H1 (cell line): ENCODE measurements at regions not wholly inside any gene's neighbourhood (a gene's known extent, or its start where the extent isn't known, plus 50 kb on each side); places are given as distances from the start of the nearest gene placed in this dataset.

ENCODE experiments used
- BRCA1 ChIP-seq: IDR thresholded peaks from 2 replicates; pipeline ENCODE4 v1.6.1; 2012; ENCODE audit warnings: low read depth, low read length, improper control_type of control experiment
- CHD2 ChIP-seq: IDR thresholded peaks from 2 replicates; pipeline ENCODE4 v1.6.1; 2012; ENCODE audit warnings: low read length, improper control_type of control experiment
- GTF2F1 ChIP-seq: IDR thresholded peaks from 2 replicates; pipeline ENCODE4 v1.6.1; 2012; ENCODE audit warnings: low read depth, low read length, improper control_type of control experiment, borderline replicate concordance
- JUN ChIP-seq: IDR thresholded peaks from 2 replicates; pipeline ENCODE4 v1.6.1; 2011; ENCODE audit warnings: low read depth, mild to moderate bottlenecking, improper control_type of control experiment, low read length
- POLR2AphosphoS5 ChIP-seq: IDR thresholded peaks from 2 replicates; pipeline ENCODE4 v1.6.1; 2011; ENCODE audit warnings: low read depth, low read length
- RAD21 ChIP-seq, 2 experiments: IDR thresholded peaks in 1 of 2; conservative IDR thresholded peaks in 1 of 2; 2 replicates each; pipeline ENCODE4 v1.6.1; 2011; ENCODE audit warnings: low read depth in 2 of 2, low read length in 2 of 2, improper control_type of control experiment in 1 of 2, inconsistent platforms in 1 of 2, mild to moderate bottlenecking in 1 of 2, moderate library complexity in 1 of 2
- RFX5 ChIP-seq: IDR thresholded peaks from 2 replicates; pipeline ENCODE4 v1.6.1; 2011; ENCODE audit warnings: low read depth, low read length, improper control_type of control experiment, borderline replicate concordance
- RNF2 ChIP-seq: fragments of 200-900, 300-1000 bp; sonication (generic); IDR thresholded peaks from 2 replicates; pipeline ENCODE4 v1.7.1; 2016; ENCODE audit warnings: borderline replicate concordance, low read depth, mild to moderate bottlenecking, antibody characterized with exemption, low read length; ENCODE audit not compliant: poor library complexity, severe bottlenecking; ENCODE audit errors: missing control alignments
- SIN3A ChIP-seq, 2 experiments: IDR thresholded peaks in 1 of 2; conservative IDR thresholded peaks in 1 of 2; 2 replicates each; pipeline ENCODE4 v1.6.1; 2011 to 2012; ENCODE audit warnings: low read length in 2 of 2, improper control_type of control experiment in 1 of 2, low read depth in 1 of 2, mild to moderate bottlenecking in 1 of 2
- TAF1 ChIP-seq: IDR thresholded peaks from 2 replicates; pipeline ENCODE4 v1.6.1; 2011; ENCODE audit warnings: mild to moderate bottlenecking, low read depth, low read length
- TAF7 ChIP-seq: optimal IDR thresholded peaks from 2 replicates; pipeline ENCODE3; 2011; ENCODE audit warnings: low read depth, mild to moderate bottlenecking, inconsistent platforms, low read length, moderate library complexity, borderline replicate concordance
- ZNF274 ChIP-seq: IDR thresholded peaks from 2 replicates; pipeline ENCODE4 v1.7.0; 2012; ENCODE audit warnings: low read length, borderline replicate concordance; ENCODE audit errors: extremely low read depth

DNA sequence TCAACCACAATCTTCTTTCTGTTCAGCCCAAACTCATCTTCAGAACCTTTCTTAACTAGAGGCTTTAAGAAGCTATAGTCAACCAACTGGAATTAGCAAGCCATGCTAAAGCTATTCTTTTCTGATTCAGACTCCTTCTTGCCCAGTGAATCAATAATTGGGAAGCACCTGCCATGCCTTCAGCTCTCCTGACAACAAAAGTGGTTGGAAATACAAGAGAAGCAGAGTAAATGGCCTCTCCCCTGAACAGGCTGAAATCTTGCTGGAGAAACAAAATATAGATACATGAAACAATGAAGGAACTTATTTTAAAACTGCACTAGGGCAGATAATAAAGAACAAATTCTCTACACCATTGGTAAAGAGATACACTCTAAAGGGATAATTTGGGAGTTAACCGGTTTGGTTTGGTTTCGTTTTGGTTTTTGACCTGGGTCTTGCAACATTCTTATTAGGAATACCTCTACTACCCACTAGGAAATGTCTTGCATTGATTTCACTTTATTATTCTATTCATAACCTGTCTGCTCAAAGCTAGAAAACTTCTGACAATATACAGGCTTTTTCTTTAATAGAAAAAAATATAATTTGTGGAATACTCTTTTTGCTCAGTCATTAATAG lies 173.6 kb upstream of the DYNLRB2 start:
- TF ChIP-seq TAF7 (no peak), RNF2 (no peak), BRCA1 (no peak), POLR2AphosphoS5 (no peak), GTF2F1 (no peak), TAF1 (no peak), ZNF274 (no peak), CHD2 (no peak), RFX5 (no peak), JUN (no peak), SIN3A (conservative IDR thresholded peaks at IDR 0.05 in 1 of 2, IDR thresholded peaks at IDR 0.05 in 1 of 2; ENCODE audit: low read depth in 1 of 2, low read length in 2 of 2) (no peak), RAD21 (IDR thresholded peaks at IDR 0.05 in 1 of 2, conservative IDR thresholded peaks at IDR 0.05 in 1 of 2; ENCODE audit: low read depth in 2 of 2, low read length in 2 of 2) (no peak)
